ENCODE measurements at regions not wholly inside any gene's neighbourhood (a gene's known extent, or its start where the extent isn't known, plus 50 kb on each side); places are given as distances from the start of the nearest gene placed in this dataset.

DNA sequence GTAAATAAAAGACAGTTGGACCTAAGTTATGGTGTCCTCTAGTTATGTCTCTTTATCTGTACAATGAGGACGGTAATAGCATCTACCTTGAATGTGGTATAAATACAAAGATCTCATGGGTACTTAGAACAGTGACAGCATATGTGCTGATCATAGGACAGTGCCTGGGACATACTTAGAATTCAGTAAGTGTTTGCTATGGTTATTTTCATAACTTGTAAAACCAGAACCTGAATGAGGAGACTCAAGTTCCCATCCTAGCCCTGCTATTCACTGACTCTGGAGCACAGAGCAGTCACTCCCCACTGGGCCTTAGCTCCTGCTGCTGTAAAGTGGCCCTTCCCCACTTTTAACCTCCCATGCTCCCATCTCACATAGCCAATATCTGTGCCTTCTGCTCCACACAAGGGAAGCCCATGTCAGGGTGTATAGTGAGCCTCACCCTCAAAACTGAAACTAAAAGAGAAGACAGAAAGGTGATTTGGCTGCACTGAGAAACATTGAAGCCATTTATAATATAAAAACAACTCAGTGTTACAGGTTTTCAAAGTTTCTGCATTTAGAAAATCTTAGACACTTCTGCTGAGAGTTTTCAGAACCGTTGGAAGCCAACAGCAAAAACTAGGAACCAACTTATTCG lies 225.4 kb upstream of the UBE2E2 start:
- no peak for DNase-seq

DNA sequence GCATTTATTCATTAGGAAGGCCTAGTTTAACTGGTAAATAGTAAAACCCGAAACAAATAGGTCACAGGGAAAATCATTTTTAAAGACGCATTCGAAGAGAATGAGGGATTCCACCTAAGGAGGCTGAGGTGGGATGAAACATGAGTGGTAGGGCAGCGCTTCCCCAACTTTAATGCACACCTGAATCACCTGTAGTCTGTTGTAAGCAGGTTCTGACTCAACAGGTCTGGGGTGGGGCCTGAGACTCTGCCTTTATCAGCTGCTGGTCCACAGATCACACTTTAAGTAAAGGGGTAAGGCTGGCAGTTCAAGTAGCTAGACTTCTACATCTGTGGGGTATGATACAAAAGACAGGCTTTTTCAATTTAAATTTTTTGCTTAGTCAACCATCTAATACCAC lies 223.5 kb upstream of the UBE2E2 start:
- DNase-seq, result no peak

DNA sequence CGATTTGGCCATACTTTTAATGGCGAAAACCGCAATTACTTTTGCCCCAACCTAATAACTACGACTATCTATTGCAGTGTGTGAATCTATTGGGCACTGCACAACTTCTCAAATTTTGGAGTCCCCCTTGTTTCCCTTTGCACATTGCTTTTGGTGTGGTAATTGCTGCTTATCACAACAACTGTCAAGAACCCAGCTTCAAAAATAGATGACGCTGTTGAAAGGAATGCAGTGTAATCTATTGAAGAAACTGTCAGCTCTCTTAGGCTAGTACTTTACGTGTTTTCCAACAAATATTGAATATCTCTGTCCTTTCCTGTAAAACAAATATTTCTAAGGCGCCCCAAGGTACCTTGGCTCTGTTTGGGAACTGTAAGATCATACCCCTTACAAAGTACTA lies 222.8 kb upstream of the UBE2E2 start:
- no peak for DNase-seq

DNA sequence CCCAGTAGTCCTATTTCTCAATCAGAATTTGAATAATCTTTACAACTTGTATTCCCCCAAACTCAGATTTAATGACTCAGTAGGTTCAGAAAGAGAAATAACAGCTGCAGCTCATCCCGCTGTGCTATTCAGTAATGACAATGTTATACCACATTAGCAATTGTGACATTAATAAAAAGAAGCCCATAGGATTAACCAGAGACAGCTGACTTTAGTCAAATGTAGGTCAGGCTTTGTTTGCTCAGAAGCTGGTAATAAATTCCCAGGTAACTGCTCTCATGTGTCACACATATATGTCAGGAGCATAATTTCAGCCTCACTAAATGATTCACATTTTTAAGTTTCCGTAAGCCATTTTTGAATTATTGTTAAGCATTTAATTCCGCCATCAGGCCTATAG lies 222.0 kb upstream of the UBE2E2 start:
- no peak for DNase-seq

DNA sequence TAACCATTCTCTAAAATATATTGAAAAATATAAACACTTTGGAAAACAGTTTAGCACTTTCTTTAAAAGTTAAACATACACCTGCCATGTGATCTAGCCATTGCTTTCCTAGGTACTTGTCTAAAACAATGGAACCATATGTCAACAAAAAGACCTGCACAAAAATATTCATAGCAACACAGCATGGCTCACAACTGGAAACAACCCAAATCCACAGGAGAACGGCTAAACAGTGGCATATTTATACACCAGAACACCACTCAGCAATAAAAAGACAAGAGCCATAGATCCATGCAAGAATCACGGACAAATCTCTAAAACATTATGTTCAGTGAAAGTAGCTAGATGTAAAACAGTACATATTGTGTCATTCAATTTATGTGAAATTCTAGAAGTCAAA lies 221.3 kb upstream of the UBE2E2 start:
- DNase-seq, result no peak

DNA sequence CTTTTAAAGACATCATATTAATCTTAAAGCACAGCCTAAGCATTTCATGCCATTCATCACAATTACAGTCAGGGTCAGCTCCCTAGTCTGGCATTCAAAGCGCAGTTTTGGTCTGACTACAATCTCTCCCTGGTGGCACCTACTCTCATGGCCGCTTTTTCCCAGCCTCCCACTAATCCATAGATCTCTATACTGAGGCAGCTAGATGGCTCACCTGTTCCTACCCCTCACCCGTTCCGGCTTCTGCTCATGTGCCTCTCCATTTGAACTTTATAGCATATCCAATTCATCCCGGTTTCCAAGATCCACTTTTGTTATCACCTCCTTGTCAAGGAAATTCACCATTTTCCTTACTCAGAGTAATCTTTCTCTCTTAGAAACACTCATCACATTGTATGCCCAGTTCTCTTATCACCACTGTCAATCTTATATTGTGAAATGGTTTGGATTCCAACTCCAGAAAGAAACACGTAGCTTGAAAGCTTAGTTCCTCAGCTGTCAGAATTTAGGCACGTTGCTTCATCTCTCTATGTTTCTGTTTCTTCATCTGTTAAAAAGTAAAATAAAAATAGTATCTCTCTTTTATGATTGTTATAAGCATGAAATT lies 220.0 kb upstream of the UBE2E2 start:
- DNase-seq, result no peak

DNA sequence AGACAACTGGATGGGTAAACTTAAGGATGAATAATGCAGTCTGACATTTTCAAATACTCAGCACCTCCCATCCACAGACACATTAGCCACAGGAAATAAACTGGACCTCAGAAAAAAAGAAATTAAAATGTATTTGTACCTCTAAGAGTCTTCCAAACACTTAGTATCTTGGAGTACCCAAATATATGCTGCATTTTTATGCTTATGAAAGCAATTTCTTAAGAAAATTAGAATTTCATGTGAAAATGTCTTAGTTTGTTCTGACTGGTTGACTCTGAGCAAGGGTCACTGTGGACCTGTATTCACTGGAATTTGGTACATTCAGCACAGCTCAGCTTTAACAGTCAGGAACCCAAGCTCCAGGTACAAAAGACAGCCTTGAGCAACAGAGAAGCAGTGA lies 216.2 kb upstream of the UBE2E2 start:
- no peak for DNase-seq

DNA sequence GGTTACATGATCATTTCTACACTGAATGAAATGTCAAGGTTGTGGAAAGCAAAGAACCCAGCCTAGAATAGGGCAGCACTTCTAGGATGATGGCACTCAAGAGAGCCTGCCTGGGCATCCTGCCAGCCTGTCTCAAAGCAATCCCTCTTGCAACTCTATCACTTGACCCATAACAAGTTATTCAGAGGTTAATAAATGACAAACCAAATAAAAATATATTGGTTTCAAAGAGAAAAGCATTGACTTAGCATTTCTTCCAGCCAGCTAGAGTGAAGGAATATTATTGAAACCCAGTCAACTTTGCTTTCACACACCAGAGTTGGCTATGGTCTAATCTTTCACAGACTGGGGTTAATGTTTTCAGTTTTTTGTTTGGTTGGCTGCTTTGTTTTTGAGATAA lies 214.6 kb upstream of the UBE2E2 start:
- DNase-seq, result no peak

DNA sequence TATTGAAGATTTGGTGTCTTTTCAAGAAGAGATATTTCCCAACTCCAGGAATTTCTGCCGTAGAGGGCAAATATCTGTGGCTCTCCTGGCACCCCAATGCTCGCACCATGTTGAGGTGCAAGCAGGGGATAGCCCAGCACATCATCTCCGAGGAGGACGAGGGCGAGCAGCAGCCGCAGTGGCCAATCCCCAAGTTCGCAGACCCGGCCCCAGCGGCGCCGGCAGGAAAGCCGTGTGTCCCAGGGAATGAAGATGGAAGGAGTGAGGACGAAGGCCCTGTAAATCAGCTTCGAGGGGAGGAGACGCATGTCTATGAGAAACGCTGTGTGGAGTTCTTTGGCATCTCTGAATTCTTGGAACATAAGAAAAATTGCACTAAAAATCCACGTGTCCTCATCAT lies 213.4 kb upstream of the UBE2E2 start:
- DNase-seq, result no peak

DNA sequence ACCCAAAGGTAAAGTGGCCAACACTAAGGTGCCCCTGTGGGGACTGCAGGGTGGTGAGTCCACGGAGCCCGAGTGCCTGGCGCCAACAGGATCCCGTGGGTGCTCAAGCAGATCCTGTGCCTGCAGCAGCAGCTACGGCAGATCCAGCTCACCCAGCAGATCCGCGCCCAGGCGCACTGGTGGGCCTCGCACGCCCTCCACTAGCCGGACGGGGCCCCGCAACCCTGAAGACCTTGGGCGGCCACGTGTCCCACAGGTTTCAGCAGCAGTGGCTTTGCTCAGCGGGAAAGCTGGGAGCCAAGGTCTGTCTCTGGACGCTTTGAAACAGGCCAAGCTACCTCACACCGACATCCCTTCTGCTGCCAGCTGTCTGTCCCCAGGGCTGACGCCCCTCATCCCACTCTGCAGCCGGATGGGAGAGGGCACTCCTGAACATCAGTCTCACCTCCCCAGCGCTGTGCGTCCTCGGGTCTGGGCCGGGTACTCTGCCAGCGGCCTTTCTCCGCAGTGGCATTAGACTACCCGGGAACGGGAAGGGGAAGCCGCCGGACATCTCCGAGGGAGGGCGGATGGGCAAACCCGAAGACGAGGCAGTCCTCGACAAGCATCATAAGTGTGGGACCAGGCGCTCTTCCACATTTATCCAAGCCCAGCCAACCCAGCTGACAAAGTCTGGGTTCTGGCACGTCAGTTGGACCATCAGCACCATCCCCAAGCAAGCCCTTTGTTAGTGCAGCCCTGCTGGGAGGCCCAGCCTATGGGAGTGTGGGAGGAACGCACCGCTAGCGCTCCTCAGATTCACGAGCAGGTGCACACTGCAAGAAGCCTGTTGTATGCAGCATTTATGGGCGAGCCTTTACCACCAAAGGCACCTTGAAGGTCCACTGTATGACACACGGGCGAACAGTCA lies 212.6 kb upstream of the UBE2E2 start:
- no peak for DNase-seq

DNA sequence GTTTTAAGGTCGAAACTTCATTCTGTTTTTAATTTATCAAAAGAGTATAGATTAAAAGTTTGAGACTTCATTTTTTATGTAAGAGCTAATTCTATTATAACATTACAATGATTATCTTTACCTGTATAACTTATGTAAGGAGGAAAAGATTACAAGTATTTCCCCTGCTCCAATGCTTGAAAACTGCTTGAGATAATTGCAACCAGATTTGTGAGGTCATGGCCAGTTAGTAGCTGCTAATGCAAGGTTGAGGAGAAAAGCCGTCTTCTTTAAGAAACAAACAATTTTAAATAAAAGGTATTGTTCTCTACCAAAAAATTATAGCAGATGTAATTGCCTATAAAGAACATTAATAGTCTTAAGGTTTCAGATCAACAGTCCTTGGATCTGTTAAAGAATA lies 208.3 kb upstream of the UBE2E2 start:
- DNase-seq, result no peak

DNA sequence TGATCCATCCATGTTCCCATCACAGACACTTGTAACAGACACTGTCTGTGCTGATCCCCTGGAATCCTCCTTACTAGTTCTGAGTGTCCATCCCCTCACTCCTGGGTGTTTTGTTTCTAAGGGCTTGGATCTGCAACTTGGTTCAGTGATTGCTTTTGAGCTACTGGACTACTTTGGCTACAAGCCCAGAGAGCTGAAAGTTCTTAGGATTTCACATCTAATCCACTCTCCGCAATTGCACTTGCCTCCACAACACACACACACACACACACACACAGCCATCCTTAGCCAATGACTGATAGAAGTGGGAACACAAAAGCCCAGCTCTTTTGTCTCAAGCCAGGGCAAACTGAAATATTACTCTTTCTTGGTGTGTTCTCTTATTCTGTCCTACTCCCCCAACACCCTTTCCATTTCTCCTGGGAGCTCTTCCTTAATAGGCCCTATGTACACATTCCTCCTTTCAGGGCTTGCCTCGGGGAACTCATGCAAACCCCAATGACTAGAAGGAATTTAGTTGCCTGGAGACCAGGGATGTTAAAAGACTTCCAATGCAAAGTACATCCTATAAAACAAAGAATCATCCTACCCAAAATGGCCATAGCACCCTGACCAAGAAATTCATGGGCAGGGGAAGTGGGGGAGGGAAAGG lies 206.1 kb upstream of the UBE2E2 start:
- no peak for DNase-seq

DNA sequence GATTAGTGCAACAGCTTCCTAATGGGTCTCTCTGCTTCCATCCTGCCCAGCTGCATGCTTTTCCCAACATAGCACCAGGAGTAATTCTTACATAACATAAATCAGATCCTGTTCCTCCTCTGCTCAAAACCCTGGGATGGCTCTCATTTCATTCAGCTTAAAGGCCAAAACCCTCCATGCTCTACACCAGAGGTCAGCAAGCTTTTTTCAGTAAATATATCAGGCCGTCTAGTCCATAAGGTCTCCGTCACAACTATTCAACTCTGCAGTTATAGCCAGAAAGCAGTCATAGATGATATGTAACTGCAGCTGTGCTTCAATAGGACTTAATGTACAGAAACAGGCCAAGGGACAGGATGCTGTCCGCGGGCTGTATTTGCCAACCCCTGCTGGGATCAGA lies 202.8 kb upstream of the UBE2E2 start:
- no peak for DNase-seq

DNA sequence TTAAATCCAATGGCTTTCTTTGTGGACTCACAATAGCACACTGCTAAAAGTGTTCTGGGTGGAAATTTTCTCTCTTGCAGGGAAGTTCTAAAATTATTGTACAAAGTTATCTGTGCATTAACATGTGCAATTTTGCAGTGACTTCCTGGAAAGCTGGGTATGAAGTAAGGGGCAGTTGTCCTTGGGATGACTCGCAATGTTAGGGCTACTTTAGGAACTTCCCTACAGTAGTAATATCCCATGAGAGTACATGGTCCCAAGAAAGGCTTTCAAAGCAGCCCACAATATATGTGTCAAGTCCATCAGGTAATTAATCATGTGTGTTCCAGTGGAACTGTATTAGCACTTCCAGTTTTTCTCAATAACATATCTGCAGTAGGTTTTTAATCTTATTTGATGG lies 201.0 kb upstream of the UBE2E2 start:
- no peak for DNase-seq

DNA sequence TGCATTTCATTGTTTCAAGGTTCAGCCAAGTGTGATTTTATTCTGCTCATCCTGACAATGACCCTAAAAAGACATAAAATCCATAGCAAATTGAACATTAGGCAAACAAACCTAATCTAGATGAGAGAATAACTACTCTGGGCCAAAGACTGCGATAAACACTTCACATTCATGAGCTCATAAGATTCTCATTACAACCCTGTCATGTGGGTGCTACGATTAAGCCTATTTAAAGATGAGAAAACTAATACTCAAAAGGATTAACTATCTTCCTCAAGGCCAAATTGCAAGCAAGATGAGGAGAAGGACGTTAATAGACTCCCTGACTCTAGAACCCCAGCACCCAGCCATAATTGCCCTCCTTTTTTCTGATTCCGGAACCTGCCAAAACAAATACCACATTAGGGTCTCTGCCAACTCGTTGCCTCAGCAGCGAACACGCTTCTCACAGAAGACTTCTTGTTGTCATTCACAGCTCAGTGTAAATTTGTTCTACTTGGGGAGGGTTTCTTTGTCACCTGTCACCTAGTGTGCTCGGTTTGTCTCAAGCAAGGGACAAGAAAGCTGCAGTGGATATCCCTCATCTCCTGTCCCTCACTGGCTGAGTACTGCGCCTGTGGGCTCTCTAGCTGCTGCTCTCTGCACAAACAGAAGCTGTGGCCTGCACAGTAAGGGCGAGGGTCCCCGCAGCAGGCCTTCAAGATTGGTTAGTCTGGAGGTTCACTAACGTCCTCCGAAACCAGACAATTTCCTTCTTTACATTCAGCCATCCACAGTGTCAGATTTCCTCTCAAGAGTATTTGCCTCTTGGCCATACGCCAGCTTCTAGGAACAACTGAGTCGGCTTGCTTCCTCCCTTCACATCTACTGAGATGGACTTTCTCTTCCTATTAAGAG lies 200.0 kb upstream of the UBE2E2 start:
- peak; percentile 33 to 70 for DNase-seq

DNA sequence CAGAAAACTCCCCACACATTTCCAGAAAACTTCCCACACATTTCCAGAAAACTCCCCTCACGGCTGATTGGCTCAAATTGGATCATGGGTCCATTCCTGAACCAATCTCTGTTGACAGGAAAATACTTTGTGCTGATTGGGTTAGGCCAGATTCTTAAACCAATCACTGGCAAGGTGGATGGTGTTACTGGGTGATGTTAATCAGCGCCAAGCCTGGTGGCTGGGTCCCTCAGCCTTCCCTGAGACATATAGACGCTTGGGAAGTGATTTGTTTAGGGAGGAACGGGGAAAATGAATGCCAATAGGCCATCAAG lies 199.4 kb upstream of the UBE2E2 start:
- no peak for DNase-seq

DNA sequence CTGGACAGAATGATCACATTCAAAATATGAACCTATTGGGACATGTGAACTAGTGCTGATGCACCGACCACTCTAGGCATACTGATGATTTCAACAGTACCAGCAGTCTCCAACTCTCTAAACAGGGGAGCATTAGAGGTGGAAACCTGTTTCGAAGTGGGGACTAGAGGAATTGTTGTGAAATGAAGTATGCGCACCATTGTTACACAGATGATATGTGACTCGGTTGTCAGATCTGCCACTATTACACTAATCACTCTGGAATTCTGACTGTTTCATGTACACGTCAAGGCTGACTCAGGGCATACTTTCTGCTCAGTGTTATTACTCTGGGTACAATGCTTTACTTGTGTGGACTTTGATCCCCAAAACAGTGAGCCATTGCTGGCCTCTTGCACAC lies 198.2 kb upstream of the UBE2E2 start:
- DNase-seq, result no peak

DNA sequence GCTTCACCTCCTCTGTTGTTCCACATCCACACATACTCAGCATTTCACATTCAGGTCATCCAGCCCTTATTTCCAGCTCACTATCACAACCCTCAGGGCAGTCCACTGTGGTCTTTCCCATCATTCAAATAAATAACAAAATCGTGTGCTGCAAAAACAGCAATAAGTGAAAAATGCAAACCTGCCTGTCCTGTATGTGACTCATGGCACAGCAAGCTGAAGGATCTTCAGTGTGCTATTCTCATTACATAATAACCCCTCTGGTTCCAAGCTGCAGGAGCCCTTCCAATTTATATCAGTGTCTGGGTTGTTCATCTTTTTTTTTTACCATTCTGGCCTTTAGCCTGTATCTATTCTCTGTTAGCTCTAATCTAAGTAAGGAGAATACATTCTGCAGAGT lies 185.3 kb upstream of the UBE2E2 start:
- DNase-seq, result no peak

DNA sequence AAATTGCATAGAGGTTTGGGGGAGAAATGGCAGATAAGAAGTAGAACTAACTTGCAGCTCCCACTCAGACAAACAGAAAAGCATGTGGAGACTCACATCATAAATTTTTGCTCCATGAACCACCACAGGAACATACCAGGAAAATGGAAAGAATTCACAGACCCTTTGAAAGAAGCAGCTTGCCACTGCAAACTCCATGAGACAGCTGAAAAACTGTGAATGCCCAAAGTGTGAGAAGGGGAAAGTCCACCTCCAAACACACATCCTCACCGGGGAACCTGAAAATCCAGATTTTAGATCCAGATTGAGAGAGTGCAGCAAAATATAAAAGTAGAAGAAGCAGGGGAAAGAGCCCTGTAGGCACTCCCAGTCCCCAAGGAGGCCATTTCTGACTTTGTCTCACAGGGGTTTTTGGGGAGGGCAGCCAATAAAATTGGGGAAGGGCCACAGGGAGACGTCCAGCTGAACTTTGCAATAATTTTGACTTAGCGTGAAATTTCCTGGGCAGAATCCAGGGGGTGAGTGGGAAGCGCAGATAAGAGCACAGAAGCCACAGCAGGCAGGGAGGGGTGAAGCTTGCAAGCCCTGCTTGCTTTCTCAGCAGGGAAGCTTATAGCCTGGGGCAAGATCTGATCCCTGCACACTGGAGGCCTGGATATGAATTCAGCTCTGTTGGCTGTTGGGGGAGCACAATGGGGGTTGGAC lies 183.4 kb upstream of the UBE2E2 start:
- no peak for DNase-seq

DNA sequence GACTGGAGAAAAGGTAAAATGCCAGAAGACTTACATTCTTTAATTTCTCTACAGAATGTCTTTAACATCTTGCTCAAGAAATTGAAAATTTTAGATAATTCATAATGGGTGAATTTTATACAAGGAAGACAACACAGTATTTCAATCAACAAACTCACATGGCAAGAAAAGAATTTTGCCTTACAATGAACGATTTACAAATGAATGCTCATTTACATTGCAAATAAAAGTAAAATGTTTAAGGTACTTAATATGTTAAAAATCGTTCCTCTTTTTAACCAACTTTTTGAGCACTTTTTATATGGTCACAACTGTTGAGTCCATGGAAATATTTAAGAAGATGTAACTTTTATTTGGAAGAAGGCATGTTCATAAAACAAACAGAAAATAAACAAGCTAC lies 174.8 kb upstream of the UBE2E2 start:
- DNase-seq, result no peak

DNA sequence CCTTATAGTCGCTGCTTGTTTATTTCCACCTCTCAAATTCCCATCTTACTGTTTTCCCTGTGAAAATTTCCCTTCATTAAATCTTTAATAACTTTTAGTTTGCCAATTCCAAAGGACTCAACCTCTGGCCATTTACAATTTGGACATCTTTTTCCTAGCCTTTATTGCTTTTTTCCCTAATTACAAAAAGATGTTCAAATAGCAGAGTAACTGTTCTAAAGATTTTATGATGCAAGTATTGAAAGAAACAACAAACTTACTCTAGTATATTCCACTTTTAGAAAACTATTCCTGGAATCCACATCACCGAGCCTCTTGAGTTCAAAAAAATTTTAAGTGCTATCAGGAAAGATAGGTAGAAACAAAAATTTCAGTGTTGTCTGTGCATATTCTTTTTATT lies 174.1 kb upstream of the UBE2E2 start:
- no peak for DNase-seq

All from NCI-H446 (cell line).